ENCODE measurements at regions not wholly inside any gene's neighbourhood (a gene's known extent, or its start where the extent isn't known, plus 50 kb on each side); places are given as distances from the start of the nearest gene placed in this dataset.

- Histone ChIP-seq H3K9me3 (ENCODE audit: insufficient read depth, low read length, severe bottlenecking) (no peaks in the 10 kb centered on the region), H3K4me2 (ENCODE audit: insufficient read depth, low read length) (no peak overlapping the region), H3K27me3 (ENCODE audit: insufficient read depth, low read length, poor library complexity) (no peaks in the 10 kb centered on the region), H4K20me1 (ENCODE audit: insufficient read depth, low read length) (no peaks in the 10 kb centered on the region), H3K36me3 (ENCODE audit: insufficient read depth, low read length) (no peaks in the 10 kb centered on the region), H3K27ac (ENCODE audit: low read length) (no peak overlapping the region), H2AFZ (ENCODE audit: low read depth, low read length) (no peak overlapping the region), H3K9ac (ENCODE audit: low read depth, low read length) (no peak overlapping the region), H3K79me2 (ENCODE audit: insufficient read depth, low read length) (no peaks in the 10 kb centered on the region), H3K4me1 (ENCODE audit: insufficient read depth, low read length) (no peaks in the 10 kb centered on the region), H3K4me3 (ENCODE audit: low read depth in 1 of 2, low read length in 2 of 2) (no peak overlapping the region)
- TF ChIP-seq, protein P1, sequence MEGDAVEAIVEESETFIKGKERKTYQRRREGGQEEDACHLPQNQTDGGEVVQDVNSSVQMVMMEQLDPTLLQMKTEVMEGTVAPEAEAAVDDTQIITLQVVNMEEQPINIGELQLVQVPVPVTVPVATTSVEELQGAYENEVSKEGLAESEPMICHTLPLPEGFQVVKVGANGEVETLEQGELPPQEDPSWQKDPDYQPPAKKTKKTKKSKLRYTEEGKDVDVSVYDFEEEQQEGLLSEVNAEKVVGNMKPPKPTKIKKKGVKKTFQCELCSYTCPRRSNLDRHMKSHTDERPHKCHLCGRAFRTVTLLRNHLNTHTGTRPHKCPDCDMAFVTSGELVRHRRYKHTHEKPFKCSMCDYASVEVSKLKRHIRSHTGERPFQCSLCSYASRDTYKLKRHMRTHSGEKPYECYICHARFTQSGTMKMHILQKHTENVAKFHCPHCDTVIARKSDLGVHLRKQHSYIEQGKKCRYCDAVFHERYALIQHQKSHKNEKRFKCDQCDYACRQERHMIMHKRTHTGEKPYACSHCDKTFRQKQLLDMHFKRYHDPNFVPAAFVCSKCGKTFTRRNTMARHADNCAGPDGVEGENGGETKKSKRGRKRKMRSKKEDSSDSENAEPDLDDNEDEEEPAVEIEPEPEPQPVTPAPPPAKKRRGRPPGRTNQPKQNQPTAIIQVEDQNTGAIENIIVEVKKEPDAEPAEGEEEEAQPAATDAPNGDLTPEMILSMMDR (IDR thresholded peaks at IDR 0.05; ENCODE audit: borderline replicate concordance, extremely low read depth, low read length, poor library complexity, severe bottlenecking), result no peak
- no peak for TF ChIP-seq EZH2 (IDR thresholded peaks at IDR 0.05; ENCODE audit: borderline replicate concordance, low read depth, low read length, severe bottlenecking)
- DNase-seq (no peak), ATAC-seq (ENCODE audit: insufficient read depth, low read depth) (no peak)
These were observed 431.6 kb upstream of the MAOA start for GRCh38 chrX:43224496-43224895.

- Histone ChIP-seq H2AFZ (ENCODE audit: low read depth, low read length) (no peak overlapping the region), H3K36me3 (ENCODE audit: insufficient read depth, low read length) (no peaks in the 10 kb centered on the region), H3K9ac (ENCODE audit: low read depth, low read length) (no peak overlapping the region), H3K4me3 (ENCODE audit: low read depth in 1 of 2, low read length in 2 of 2) (no peak overlapping the region), H3K9me3 (ENCODE audit: insufficient read depth, low read length, severe bottlenecking) (no peaks in the 10 kb centered on the region), H3K27me3 (ENCODE audit: insufficient read depth, low read length, poor library complexity) (no peaks in the 10 kb centered on the region), H3K79me2 (ENCODE audit: insufficient read depth, low read length) (no peaks in the 10 kb centered on the region), H3K4me1 (ENCODE audit: insufficient read depth, low read length) (no peaks in the 10 kb centered on the region), H4K20me1 (ENCODE audit: insufficient read depth, low read length) (no peaks in the 10 kb centered on the region), H3K27ac (ENCODE audit: low read length) (no peak overlapping the region), H3K4me2 (ENCODE audit: insufficient read depth, low read length) (no peak overlapping the region)
- TF ChIP-seq EZH2 (IDR thresholded peaks at IDR 0.05; ENCODE audit: borderline replicate concordance, low read depth, low read length, severe bottlenecking), result no peak
- TF ChIP-seq, protein P1 (IDR thresholded peaks at IDR 0.05; ENCODE audit: borderline replicate concordance, extremely low read depth, low read length, poor library complexity, severe bottlenecking), result no peak
- DNase-seq (no peak), ATAC-seq (ENCODE audit: insufficient read depth, low read depth) (no peak)
These were observed 430.3 kb upstream of the MAOA start for GRCh38 chrX:43225626-43226328.

DNA sequence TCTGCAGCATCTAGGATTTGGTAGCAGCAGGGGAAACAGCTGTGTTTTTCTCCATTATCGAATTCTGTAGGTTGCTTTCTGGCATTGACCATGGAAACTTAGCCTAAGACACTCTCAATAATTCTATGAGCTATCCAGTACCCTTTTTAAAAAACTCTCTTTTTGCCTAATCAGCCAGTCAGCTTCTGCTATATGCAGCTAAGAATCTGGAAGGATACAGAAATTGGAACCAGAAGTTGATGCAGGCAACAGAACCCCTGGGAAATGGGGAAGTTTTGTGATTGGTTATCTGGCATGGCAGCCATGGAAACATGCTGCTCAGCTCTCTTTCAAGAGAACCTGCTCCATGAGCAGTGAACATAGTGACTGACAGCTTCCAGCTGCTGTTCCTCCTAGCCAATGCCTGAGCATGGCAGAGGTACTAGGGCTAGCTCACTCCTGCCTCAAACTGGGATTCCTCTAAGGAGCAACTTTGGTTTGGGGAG is 417.6 kb upstream of the MAOA start:
- DNase-seq (no peak), ATAC-seq (ENCODE audit: insufficient read depth, low read depth) (no peak)
- TF ChIP-seq EZH2 (IDR thresholded peaks at IDR 0.05; ENCODE audit: borderline replicate concordance, low read depth, low read length, severe bottlenecking), result no peak
- TF ChIP-seq, protein P1 (IDR thresholded peaks at IDR 0.05; ENCODE audit: borderline replicate concordance, extremely low read depth, low read length, poor library complexity, severe bottlenecking), result no peak
- H3K79me2 ChIP-seq (ENCODE audit: insufficient read depth, low read length), result no peaks in the 10 kb centered on the region
- H3K36me3 ChIP-seq (ENCODE audit: insufficient read depth, low read length), result no peaks in the 10 kb centered on the region
- no peaks in the 10 kb centered on the region for H3K4me1 ChIP-seq (ENCODE audit: insufficient read depth, low read length)
- no peak overlapping the region for H3K27ac ChIP-seq (ENCODE audit: low read length)
- no peak overlapping the region for H3K4me2 ChIP-seq (ENCODE audit: insufficient read depth, low read length)
- no peaks in the 10 kb centered on the region for H3K9me3 ChIP-seq (ENCODE audit: insufficient read depth, low read length, severe bottlenecking)
- no peak overlapping the region for H2AFZ ChIP-seq (ENCODE audit: low read depth, low read length)
- H3K4me3 ChIP-seq (ENCODE audit: low read depth in 1 of 2, low read length in 2 of 2), result no peak overlapping the region
- H3K9ac ChIP-seq (ENCODE audit: low read depth, low read length), result no peak overlapping the region
- no peaks in the 10 kb centered on the region for H3K27me3 ChIP-seq (ENCODE audit: insufficient read depth, low read length, poor library complexity)
- no peaks in the 10 kb centered on the region for H4K20me1 ChIP-seq (ENCODE audit: insufficient read depth, low read length)
